Activated CD8-positive, alpha-beta T cell treated with anti-CD3 and anti-CD28 coated beads, Interleukin-2, amount 10 ng/mL, durations not matched to agents 7 days and 5 days (primary cell): ENCODE measurements at regions not wholly inside any gene's neighbourhood (a gene's known extent, or its start where the extent isn't known, plus 50 kb on each side); places are given as distances from the start of the nearest gene placed in this dataset.

ENCODE experiments used
- ATAC-seq: fragments of 150-1000 bp; cut with Tn5 transposase; one replicate; pipeline ENCODE4 v1.10.0; 2021; ENCODE audit warnings: moderate library complexity
- CTCF ChIA-PET: fragments of 350-600 bp; sonication (Branson Sonifier 250); formaldehyde crosslinking; loops from one replicate; lab custom pipeline; 2021; ENCODE audit warnings: antibody characterized with exemption; lab: Charles Lee
- POLR2A ChIA-PET: fragments of 350-600 bp; sonication (Branson Sonifier 250); formaldehyde crosslinking; loops from one replicate; lab custom pipeline; 2021; ENCODE audit warnings: antibody characterized with exemption; lab: Charles Lee
- DNase-seq: peaks from one replicate; pipeline ENCODE4 v3.0.0-alpha.2; 2020
- H3K27ac Mint-ChIP-seq: one replicate; pipeline ENCODE4 v1.8.0; 2021; ENCODE audit warnings: mild to moderate bottlenecking, mixed read lengths
- H3K27me3 Mint-ChIP-seq: one replicate; pipeline ENCODE4 v1.8.0; 2021; ENCODE audit warnings: low read depth, mixed read lengths
- H3K36me3 Mint-ChIP-seq: one replicate; pipeline ENCODE4 v1.8.0; 2021; ENCODE audit warnings: low read depth, mixed read lengths
- H3K4me1 Mint-ChIP-seq: one replicate; pipeline ENCODE4 v1.8.0; 2021; ENCODE audit warnings: low read depth, mixed read lengths
- H3K4me3 Mint-ChIP-seq: one replicate; pipeline ENCODE4 v1.8.0; 2021; ENCODE audit warnings: mild to moderate bottlenecking, mixed read lengths
- H3K9me3 Mint-ChIP-seq: one replicate; pipeline ENCODE4 v1.8.0; 2022; ENCODE audit warnings: mixed read lengths; ENCODE audit not compliant: insufficient read depth

DNA sequence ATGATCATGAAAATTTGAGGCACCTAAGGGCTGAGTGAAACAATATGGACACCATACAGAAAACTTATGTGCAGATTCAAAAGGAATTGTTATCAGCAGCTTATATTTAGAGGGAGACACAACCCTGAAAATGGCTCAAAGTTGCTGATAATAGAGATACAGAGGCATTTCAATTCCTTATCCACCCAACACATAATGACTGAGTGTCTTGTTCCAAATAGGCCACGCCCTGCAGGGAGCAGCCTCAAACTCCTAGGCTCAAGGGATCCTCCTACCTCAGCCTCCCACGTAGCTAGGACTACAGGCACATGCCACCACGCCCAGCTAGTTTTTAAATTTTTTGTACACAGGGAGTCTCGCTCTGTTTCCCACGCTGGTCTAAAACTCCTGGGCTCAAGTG, 79.0 kb downstream of the LBH start:
- Mint-ChIP-seq H3K9me3 (peaks cover 4% of the 10 kb centered on the region), H3K27ac (no peak overlapping the region), H3K4me1 (peaks cover 34% of the 10 kb centered on the region), H3K36me3 (peaks cover 8% of the 10 kb centered on the region), H3K27me3 (no peaks in the 10 kb centered on the region), H3K4me3 (no peak overlapping the region)
- DNase-seq (no peak), ATAC-seq (no peak)
- CTCF ChIA-PET = interaction anchor here (0.6 to 3.7 kb wide), 7 partner anchors 25 to 102 kb away, joined by 3 to 15 read pairs (median 4); no protein-coding TSS in a partner anchor
- POLR2A ChIA-PET = interaction anchor here (0.6 kb wide), 1 partner anchor 43 kb away, joined by 3 read pairs; no protein-coding TSS in a partner anchor

- POLR2A ChIA-PET = no interaction called here
- peaks cover 4% of the 10 kb centered on the region for H3K9me3 Mint-ChIP-seq
- H3K4me1 Mint-ChIP-seq = peaks cover 40% of the 10 kb centered on the region
- H3K4me3 Mint-ChIP-seq = no peak overlapping the region
- H3K36me3 Mint-ChIP-seq = peaks cover 10% of the 10 kb centered on the region
- CTCF ChIA-PET = interaction anchor here (0.7 to 3.7 kb wide), 6 partner anchors 26 to 102 kb away, joined by 3 to 15 read pairs (median 4); no protein-coding TSS in a partner anchor
- no peaks in the 10 kb centered on the region for H3K27me3 Mint-ChIP-seq
- no peak for DNase-seq
- H3K27ac Mint-ChIP-seq = peak overlapping the region; percentile 73
- ATAC-seq = peak; percentile 30
Observed at GRCh38 chr2:30310955-30311354, 79.6 kb downstream of the LBH start.

DNA sequence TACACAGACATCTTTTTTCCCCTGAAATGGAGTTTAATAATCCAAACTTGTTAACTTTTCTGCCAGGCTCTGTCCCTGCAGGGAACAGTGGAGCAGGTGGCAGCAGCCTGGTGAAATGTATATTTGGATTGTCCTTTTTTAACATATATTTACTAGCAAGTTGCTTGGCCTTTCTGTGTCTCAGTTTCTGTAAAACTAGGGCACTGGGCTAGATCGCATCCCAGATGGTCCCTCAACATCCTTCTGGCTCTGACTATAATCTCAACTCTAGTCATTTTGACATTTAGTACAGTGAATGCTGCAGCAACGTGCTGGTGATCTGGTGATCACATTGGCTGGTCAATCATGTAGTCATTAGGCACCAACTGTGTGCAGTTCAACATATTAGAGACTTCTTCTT, 80.4 kb downstream of the LBH start:
- peaks cover 14% of the 10 kb centered on the region for H3K36me3 Mint-ChIP-seq
- no peak for ATAC-seq
- H3K27me3 Mint-ChIP-seq = no peaks in the 10 kb centered on the region
- peaks cover 47% of the 10 kb centered on the region for H3K4me1 Mint-ChIP-seq
- ChIA-PET POLR2A (no interaction called here), CTCF (interaction anchor here (3.7 kb wide), 1 partner anchor 72 kb away, joined by 15 read pairs; no protein-coding TSS in a partner anchor)
- no peak overlapping the region for H3K27ac Mint-ChIP-seq
- H3K9me3 Mint-ChIP-seq = peaks cover 4% of the 10 kb centered on the region
- no peak overlapping the region for H3K4me3 Mint-ChIP-seq
- no peak for DNase-seq

- Mint-ChIP-seq H3K27me3 (no peaks in the 10 kb centered on the region), H3K4me1 (peaks cover 52% of the 10 kb centered on the region), H3K4me3 (no peak overlapping the region), H3K9me3 (peaks cover 4% of the 10 kb centered on the region), H3K36me3 (peaks cover 14% of the 10 kb centered on the region), H3K27ac (no peak overlapping the region)
- no peak for ATAC-seq
- DNase-seq = no peak
- ChIA-PET POLR2A (no interaction called here), CTCF (interaction anchor here (1.4 kb wide), 1 partner anchor 74 kb away, joined by 7 read pairs; no protein-coding TSS in a partner anchor)
Observed at GRCh38 chr2:30312916-30313315, 81.6 kb downstream of the LBH start.

DNA sequence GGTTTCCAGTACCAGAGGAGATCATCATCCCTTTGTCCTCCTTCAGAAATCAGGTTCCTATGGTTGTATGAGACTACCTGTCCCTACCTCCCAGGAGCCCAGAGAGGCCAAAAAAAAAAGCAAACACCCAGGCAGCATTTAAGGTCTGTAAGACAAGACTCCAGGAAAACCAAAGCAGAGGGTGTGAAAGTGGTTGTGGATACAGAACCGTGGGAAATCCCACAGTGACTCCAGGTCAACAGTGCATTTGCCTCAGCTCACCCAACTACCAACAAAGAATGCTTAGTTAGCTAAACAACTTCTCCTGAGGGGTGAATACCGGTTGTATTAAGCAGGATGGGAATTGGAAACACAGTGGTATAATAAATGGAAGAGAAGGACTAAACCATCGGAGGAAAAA, 83.6 kb downstream of the LBH start:
- Mint-ChIP-seq H3K9me3 (peaks cover 4% of the 10 kb centered on the region), H3K27me3 (no peaks in the 10 kb centered on the region), H3K36me3 (peaks cover 14% of the 10 kb centered on the region), H3K4me1 (peaks cover 47% of the 10 kb centered on the region), H3K27ac (peak overlapping the region; percentile 94), H3K4me3 (no peak overlapping the region)
- DNase-seq (no peak), ATAC-seq (no peak)
- POLR2A ChIA-PET = interaction anchor here (0.6 kb wide), 1 partner anchor 22 kb away, joined by 3 read pairs; no protein-coding TSS in a partner anchor
- CTCF ChIA-PET = interaction anchor here (1.7 kb wide), 1 partner anchor 76 kb away, joined by 5 read pairs; no protein-coding TSS in a partner anchor

DNA sequence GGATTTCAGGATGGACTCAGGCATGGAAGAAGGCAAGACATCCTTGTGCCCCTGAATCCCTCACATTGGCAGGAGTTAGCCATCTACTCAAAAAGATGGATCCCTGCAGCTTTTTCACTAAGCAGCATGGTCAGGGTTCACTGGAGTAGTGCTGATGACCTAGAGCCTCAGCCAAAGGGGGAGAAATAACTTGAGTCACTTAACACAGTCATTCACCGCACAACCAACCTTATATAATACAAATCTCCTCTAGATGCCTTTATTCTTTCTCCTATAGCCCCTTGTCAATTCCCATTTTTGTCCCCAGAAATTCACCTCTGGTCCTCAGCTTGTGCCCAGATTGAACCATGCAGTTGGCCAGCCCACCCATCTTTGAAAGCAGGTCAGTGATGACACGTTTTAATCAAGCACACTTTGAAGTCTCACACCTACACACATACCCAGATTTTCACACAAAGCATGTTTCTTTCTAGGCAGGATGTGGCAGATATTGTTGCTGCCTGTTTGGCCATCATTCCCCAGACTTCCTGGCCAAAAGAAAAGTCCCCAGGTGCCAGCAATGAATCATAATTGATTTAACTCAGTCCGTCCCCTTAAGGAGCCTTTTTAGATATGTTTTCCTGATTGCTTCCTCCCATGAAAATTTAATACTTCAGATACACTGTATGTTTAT, 84.2 kb downstream of the LBH start:
- no peaks in the 10 kb centered on the region for H3K27me3 Mint-ChIP-seq
- ATAC-seq = peak; percentile 69
- DNase-seq = peak; percentile 41
- H3K4me3 Mint-ChIP-seq = no peak overlapping the region
- peak overlapping the region; percentile 94 for H3K27ac Mint-ChIP-seq
- peaks cover 42% of the 10 kb centered on the region for H3K4me1 Mint-ChIP-seq
- ChIA-PET POLR2A (interaction anchor here (0.6 kb wide), 1 partner anchor 22 kb away, joined by 3 read pairs; no protein-coding TSS in a partner anchor), CTCF (interaction anchor here (1.7 kb wide), 1 partner anchor 76 kb away, joined by 5 read pairs; no protein-coding TSS in a partner anchor)
- peaks cover 14% of the 10 kb centered on the region for H3K36me3 Mint-ChIP-seq
- peaks cover 4% of the 10 kb centered on the region for H3K9me3 Mint-ChIP-seq

- H3K4me1 Mint-ChIP-seq = peaks cover 36% of the 10 kb centered on the region
- ATAC-seq = no peak
- H3K27me3 Mint-ChIP-seq = no peaks in the 10 kb centered on the region
- POLR2A ChIA-PET = no interaction called here
- CTCF ChIA-PET = interaction anchor here (1.3 to 1.7 kb wide), 2 partner anchors 18 to 77 kb away, joined by 5 to 7 read pairs; no protein-coding TSS in a partner anchor
- peaks cover 14% of the 10 kb centered on the region for H3K36me3 Mint-ChIP-seq
- no peak overlapping the region for H3K4me3 Mint-ChIP-seq
- DNase-seq = no peak
- peak overlapping the region; percentile 17 for H3K27ac Mint-ChIP-seq
- peaks cover 4% of the 10 kb centered on the region for H3K9me3 Mint-ChIP-seq
Observed at GRCh38 chr2:30316408-30316807, 85.1 kb downstream of the LBH start.

DNA sequence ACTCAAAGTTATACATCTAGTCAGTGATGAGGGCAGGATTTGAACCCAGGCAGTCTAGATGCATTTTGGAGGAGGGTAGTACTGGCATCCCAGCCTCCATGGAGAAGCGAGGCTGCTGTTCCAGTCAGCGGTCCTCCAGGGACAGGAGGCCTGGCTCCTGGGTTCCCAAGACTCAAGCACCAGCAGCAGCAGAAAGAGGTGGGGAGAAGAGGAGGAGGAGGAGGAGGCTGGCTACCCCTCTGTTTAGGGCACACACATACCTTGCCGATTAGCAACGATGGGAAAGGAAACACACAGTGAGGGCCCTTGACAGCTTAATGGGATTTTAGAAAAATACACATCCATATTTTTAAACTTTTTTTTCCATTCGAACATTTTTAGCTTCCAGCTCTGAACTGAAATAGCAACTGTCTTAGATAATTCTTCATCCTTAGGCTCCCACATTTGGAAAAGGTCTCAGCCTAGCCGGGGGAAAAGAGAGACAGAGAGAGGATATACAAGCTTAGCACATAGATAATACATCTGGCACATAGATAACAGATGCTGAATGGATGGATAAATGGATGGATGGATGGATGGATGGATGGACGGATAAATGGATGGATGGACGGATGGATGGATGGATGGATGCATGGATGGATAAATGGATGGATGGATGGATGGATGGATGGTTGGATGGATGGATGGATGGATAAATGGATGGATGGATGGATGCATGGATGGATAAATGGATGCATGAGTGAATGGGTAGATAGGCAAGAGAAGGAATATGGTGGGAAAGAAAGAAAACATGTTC, 87.9 kb downstream of the LBH start:
- CTCF ChIA-PET = no interaction called here
- H3K4me3 Mint-ChIP-seq = no peak overlapping the region

DNA sequence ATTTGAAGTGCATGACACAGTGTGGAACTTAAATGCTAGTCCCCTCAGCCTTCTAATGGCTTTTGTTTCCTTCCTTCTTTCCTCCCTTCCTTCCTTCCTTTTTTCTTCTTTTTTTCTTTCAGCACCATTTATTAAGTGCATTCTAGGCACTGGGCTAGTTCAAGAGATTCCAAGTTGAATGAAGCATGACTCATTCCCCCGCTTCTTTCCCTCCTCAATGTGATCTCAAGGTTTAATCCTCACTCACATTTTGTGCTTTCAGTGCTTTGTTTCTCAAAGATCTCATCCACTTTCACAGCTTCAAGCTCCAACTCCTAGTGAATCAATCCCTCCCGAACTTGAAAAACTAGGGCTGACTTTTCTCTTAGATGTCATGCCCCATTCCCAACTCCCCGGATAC, 90.1 kb downstream of the LBH start:
- H3K36me3 Mint-ChIP-seq = peaks cover 3% of the 10 kb centered on the region
- no peak for DNase-seq
- no peak overlapping the region for H3K4me3 Mint-ChIP-seq
- H3K27me3 Mint-ChIP-seq = no peaks in the 10 kb centered on the region
- peaks cover 24% of the 10 kb centered on the region for H3K4me1 Mint-ChIP-seq
- H3K9me3 Mint-ChIP-seq = no peaks in the 10 kb centered on the region
- no peak overlapping the region for H3K27ac Mint-ChIP-seq
- ChIA-PET CTCF (interaction anchor here (1.2 kb wide), 1 partner anchor 12 kb away, joined by 4 read pairs; no protein-coding TSS in a partner anchor), POLR2A (no interaction called here)
- no peak for ATAC-seq

More for the DNA sequence above, 87.9 kb downstream of the LBH start:
- peaks cover 31% of the 10 kb centered on the region for H3K4me1 Mint-ChIP-seq
- no peaks in the 10 kb centered on the region for H3K27me3 Mint-ChIP-seq
- H3K9me3 Mint-ChIP-seq = peaks cover 4% of the 10 kb centered on the region
- peaks cover 12% of the 10 kb centered on the region for H3K36me3 Mint-ChIP-seq
- POLR2A ChIA-PET = interaction anchor here (0.7 kb wide), 1 partner anchor 112 kb away, joined by 3 read pairs; no protein-coding TSS in a partner anchor
- no peak for DNase-seq
- no peak for ATAC-seq
- no peak overlapping the region for H3K27ac Mint-ChIP-seq

- Mint-ChIP-seq H3K4me1 (peaks cover 17% of the 10 kb centered on the region), H3K36me3 (no peaks in the 10 kb centered on the region), H3K27me3 (no peaks in the 10 kb centered on the region), H3K27ac (no peak overlapping the region), H3K9me3 (no peaks in the 10 kb centered on the region), H3K4me3 (no peak overlapping the region)
- ChIA-PET POLR2A (interaction anchor here (0.8 to 2.3 kb wide), 3 partner anchors 10 to 91 kb away, joined by 3 to 8 read pairs (median 6); no protein-coding TSS in a partner anchor), CTCF (interaction anchor here (0.8 to 2.3 kb wide), 4 partner anchors 11 to 159 kb away, joined by 3 to 9 read pairs (median 3); no protein-coding TSS in a partner anchor)
- ATAC-seq = no peak
- no peak for DNase-seq
Observed at GRCh38 chr2:30323499-30323898, 92.2 kb downstream of the LBH start.

DNA sequence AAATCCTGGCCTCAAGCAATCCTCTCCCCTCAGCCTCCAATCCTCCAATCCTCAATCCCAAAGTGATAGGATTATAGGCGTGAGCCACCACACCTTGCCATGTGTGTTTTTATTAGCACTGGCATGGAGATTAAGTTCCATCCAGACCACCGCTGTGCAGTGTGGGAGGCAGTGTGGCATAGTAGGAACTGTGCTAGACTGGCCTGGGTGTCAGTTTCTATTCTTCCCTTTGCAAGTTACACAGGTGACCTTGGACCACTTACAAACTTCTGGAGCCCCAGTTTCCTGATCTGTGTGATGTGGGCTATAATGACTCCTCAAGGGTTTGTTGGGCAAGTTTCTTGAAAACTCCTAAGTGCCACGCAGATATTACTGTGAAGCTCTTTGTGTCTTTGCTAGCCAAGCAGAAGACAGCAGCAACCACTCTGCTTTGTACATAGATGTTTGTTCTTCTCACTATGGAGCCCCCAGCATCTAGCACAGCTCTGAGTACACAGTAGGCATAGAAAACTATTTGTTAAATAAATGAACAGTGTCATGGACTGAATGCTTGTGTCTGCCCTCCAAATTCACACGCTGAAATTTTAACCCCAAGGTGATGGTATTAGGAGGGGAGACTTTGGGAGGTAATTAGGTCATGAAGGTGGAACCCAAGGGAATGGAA, 93.0 kb downstream of the LBH start:
- Mint-ChIP-seq H3K9me3 (no peaks in the 10 kb centered on the region), H3K27ac (no peak overlapping the region), H3K4me3 (no peak overlapping the region), H3K36me3 (no peaks in the 10 kb centered on the region), H3K27me3 (no peaks in the 10 kb centered on the region), H3K4me1 (peaks cover 17% of the 10 kb centered on the region)
- ATAC-seq (no peak), DNase-seq (no peak)
- ChIA-PET POLR2A (interaction anchor here (2.2 to 2.3 kb wide), 2 partner anchors 9 to 13 kb away, joined by 6 to 8 read pairs; no protein-coding TSS in a partner anchor), CTCF (interaction anchor here (2.3 kb wide), 1 partner anchor 10 kb away, joined by 9 read pairs; no protein-coding TSS in a partner anchor)
